ENCODE measurements at regions not wholly inside any gene's neighbourhood (a gene's known extent, or its start where the extent isn't known, plus 50 kb on each side); places are given as distances from the start of the nearest gene placed in this dataset.

DNA sequence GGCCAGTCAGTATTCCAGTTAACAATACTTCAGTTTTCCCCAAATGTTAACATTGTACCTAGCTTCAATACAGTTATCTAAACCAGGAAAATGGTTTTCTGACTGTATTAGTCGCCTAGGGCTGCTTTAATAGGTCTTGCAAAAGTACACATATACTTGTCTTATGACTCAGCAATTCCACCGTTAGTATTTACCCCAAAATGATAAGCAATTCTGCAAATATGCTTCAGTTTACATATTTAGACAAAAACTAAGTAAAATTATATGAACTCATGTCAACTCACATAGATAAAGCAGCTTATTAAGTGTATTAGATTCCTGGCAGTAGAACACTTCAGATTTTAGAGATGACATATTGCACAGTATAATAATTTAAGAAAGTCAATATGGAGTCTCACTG is 363.3 kb downstream of the ARL4A start:
- Histone ChIP-seq H3K36me3 (ENCODE audit: control insufficient read depth, insufficient read depth, low read length) (no peaks in the 10 kb centered on the region), H3K4me1 (ENCODE audit: control insufficient read depth, insufficient read depth, low read length) (no peaks in the 10 kb centered on the region), H3K27ac (ENCODE audit: insufficient read depth, low read depth, low read length, poor library complexity, severe bottlenecking) (no peak overlapping the region), H3K4me3 (ENCODE audit: insufficient read depth, low read depth, low read length) (no peak overlapping the region), H3K27me3 (ENCODE audit: control insufficient read depth, insufficient read depth, low read length, poor library complexity, severe bottlenecking) (no peaks in the 10 kb centered on the region), H3K9me3 (ENCODE audit: control insufficient read depth, low read length) (no peaks in the 10 kb centered on the region)
- 93 to 100% methylated on average over 2 of the region's 2 CpGs for WGBS, 2 experiments

DNA sequence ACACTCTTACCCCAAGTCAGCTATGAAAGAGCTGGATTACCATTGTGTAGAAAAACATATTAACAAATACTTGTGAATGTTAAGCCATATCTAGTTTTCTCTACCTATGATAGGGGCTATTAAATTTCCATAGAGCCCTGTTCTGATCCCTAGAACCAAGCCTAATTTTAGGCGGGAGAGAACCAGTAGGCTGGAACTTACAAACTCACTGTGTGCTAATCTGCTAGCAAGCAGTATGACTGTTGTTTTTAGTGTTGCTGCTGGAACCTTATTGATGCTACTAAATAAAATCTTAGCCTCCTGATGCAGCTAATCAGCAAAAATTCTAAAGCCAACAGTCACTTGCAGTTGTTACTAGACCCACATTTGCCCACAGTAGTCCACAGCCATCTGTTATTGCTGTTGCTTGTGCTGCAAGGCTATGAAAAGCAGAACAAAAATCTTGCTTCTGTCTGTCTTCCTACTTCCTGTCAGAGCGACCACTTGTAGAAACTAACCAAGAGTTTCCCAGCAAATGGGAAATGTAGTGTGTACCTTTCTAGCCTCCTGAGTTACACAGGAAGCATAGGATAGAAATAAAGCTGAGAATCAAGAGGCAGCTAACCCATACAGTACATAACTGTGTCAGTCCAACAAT is 368.4 kb downstream of the ARL4A start:
- Histone ChIP-seq H3K9me3 (ENCODE audit: control insufficient read depth, low read length) (no peaks in the 10 kb centered on the region), H3K4me3 (ENCODE audit: insufficient read depth, low read depth, low read length) (no peak overlapping the region), H3K4me1 (ENCODE audit: control insufficient read depth, insufficient read depth, low read length) (no peaks in the 10 kb centered on the region), H3K27ac (ENCODE audit: insufficient read depth, low read depth, low read length, poor library complexity, severe bottlenecking) (no peak overlapping the region), H3K27me3 (ENCODE audit: control insufficient read depth, insufficient read depth, low read length, poor library complexity, severe bottlenecking) (no peaks in the 10 kb centered on the region), H3K36me3 (ENCODE audit: control insufficient read depth, insufficient read depth, low read length) (no peaks in the 10 kb centered on the region)
- WGBS, 2 experiments = 90 to 94% methylated on average over 2 of the region's 2 CpGs

DNA sequence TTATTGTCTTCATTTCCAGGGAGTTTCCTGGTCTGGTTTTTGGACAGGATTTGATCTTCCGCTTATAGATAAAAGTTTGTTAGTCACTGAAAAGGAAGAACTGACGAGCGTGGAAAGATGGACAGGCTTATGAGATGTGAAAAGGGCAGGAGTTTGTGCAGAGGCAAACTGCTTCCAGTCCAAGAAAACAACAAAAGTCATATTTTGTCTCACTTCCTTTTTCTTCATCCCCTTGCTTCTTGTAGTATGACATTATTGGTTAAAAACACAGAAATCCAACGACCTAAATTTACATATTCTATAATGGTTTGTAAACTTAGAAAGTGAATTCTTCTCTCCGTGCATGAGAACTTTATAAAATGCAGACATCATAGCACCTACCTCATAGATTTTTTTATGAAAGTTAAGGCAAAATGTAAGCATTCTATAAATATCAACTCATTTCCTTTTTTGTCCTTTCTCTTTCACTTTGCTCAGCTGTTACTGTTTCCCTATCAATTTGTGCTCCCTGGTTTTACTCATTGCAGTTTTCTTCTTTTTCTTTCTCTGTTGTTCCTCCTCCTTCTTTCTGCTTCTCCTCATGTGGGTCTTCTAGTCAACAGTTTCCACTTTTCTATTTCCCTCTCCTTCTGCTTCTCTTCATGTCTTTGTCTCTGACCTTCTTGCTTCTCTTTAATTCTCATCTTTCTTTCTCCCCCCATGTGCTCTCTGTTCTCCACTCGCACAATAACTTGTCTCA is 370.2 kb downstream of the ARL4A start:
- Histone ChIP-seq H3K27me3 (ENCODE audit: control insufficient read depth, insufficient read depth, low read length, poor library complexity, severe bottlenecking) (no peaks in the 10 kb centered on the region), H3K9me3 (ENCODE audit: control insufficient read depth, low read length) (no peaks in the 10 kb centered on the region)
- 91 to 94% methylated on average over 4 to 5 of the region's 6 CpGs for WGBS, 2 experiments

DNA sequence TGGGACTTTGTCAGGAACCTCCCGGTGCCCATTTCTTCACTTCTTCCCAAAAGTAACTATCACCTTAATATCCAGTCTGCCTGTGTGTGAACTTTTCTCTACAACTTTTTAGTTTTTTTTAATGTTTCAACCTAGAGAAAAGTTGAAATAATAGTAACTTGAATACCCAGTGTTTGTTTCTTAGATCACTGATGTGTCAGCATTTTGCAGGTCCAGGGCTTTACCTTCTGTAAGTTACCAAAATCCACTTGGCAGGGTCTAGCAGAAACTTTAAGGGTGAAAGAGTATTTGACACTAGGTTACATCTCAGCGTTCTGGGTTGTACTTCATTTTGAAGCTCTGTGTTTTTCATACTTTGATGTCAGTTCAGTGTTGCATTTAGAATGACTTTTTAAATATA is 372.7 kb downstream of the ARL4A start:
- no peak overlapping the region for H3K4me3 ChIP-seq (ENCODE audit: insufficient read depth, low read depth, low read length)
- WGBS, 2 experiments = 89 to 93% methylated on average over 1 to 2 of the region's 2 CpGs

More for the DNA sequence above, 370.2 kb downstream of the ARL4A start:
- H3K4me1 ChIP-seq (ENCODE audit: control insufficient read depth, insufficient read depth, low read length) = no peaks in the 10 kb centered on the region
- H3K27ac ChIP-seq (ENCODE audit: insufficient read depth, low read depth, low read length, poor library complexity, severe bottlenecking) = no peak overlapping the region
- no peak overlapping the region for H3K4me3 ChIP-seq (ENCODE audit: insufficient read depth, low read depth, low read length)
- H3K36me3 ChIP-seq (ENCODE audit: control insufficient read depth, insufficient read depth, low read length) = no peaks in the 10 kb centered on the region

DNA sequence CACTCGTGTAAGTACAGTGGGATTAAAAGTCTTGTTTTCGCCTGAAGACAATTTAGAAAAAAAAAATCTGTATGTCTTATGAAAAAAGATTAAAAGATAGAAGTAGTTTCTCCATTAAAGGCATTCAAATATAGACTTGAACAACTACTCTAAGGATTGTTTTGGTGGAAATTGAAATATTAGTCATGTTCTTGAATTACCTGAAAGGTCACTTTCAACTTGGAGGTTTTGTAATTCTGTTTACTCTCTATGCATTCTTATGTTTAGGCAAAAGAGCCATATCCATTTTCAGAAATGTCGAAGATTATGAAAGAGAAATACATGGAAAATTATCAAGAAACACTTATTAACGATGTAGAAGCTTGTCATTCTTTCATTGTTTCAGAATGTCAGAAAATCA is 373.7 kb downstream of the ARL4A start:
- H3K27me3 ChIP-seq (ENCODE audit: control insufficient read depth, insufficient read depth, low read length, poor library complexity, severe bottlenecking) = no peaks in the 10 kb centered on the region

More for the DNA sequence above, 372.7 kb downstream of the ARL4A start:
- no peaks in the 10 kb centered on the region for H3K4me1 ChIP-seq (ENCODE audit: control insufficient read depth, insufficient read depth, low read length)
- no peaks in the 10 kb centered on the region for H3K27me3 ChIP-seq (ENCODE audit: control insufficient read depth, insufficient read depth, low read length, poor library complexity, severe bottlenecking)
- H3K9me3 ChIP-seq (ENCODE audit: control insufficient read depth, low read length) = no peaks in the 10 kb centered on the region
- H3K27ac ChIP-seq (ENCODE audit: insufficient read depth, low read depth, low read length, poor library complexity, severe bottlenecking) = no peak overlapping the region
- H3K36me3 ChIP-seq (ENCODE audit: control insufficient read depth, insufficient read depth, low read length) = no peaks in the 10 kb centered on the region

DNA sequence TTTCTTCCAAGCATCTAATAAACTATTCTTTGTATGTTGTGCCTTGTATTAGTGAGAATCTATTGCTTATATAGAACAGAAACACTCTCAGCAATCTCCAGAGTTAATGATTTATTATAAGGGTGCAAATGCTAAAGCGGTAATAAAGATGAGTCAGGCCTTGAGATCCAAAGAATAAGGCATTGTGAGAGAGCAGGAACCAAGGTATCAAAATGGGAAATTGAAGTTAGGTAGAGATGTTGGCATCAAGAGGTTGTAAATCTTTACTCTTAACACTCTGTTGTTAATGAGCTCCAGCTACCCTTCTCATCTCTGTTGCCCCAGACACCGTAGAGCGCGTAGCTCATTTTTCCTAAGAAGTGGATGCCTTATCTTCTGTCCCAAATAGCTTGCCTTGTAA is 375.2 kb downstream of the ARL4A start:
- no peaks in the 10 kb centered on the region for H3K4me1 ChIP-seq (ENCODE audit: control insufficient read depth, insufficient read depth, low read length)
- no peaks in the 10 kb centered on the region for H3K27me3 ChIP-seq (ENCODE audit: control insufficient read depth, insufficient read depth, low read length, poor library complexity, severe bottlenecking)
- H3K27ac ChIP-seq (ENCODE audit: insufficient read depth, low read depth, low read length, poor library complexity, severe bottlenecking) = no peak overlapping the region
- H3K36me3 ChIP-seq (ENCODE audit: control insufficient read depth, insufficient read depth, low read length) = no peaks in the 10 kb centered on the region
- no peak overlapping the region for H3K4me3 ChIP-seq (ENCODE audit: insufficient read depth, low read depth, low read length)
- no peaks in the 10 kb centered on the region for H3K9me3 ChIP-seq (ENCODE audit: control insufficient read depth, low read length)
- 96 to 97% methylated on average over 4 of the region's 4 CpGs for WGBS, 2 experiments

More for the DNA sequence above, 373.7 kb downstream of the ARL4A start:
- H3K4me1 ChIP-seq (ENCODE audit: control insufficient read depth, insufficient read depth, low read length) = no peaks in the 10 kb centered on the region
- 90 to 98% methylated on average over 3 to 4 of the region's 4 CpGs for WGBS, 2 experiments
- H3K4me3 ChIP-seq (ENCODE audit: insufficient read depth, low read depth, low read length) = no peak overlapping the region
- H3K9me3 ChIP-seq (ENCODE audit: control insufficient read depth, low read length) = no peaks in the 10 kb centered on the region
- no peak overlapping the region for H3K27ac ChIP-seq (ENCODE audit: insufficient read depth, low read depth, low read length, poor library complexity, severe bottlenecking)
- H3K36me3 ChIP-seq (ENCODE audit: control insufficient read depth, insufficient read depth, low read length) = no peaks in the 10 kb centered on the region

DNA sequence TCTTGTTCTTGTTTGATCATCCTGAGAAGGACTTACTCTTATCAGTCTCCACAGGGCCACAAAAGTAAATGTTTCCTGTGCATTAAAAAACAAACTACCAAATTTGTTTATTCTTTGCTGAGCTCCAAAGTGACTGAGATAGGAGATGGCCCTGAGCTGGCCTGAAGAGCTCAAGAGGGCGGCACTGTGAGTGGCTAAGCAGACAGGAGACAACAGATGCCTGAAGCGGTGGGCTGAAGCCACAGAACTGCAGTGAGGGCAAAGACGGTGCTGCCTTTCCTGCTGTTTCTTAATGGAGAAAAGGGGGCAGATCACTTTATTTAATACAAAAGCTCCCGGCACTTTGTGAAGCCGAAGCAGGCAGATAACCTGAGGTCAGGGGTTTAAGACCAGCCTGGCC is 379.6 kb downstream of the ARL4A start:
- WGBS, 2 experiments = 59 to 61% methylated on average over 5 of the region's 5 CpGs
- Histone ChIP-seq H3K27me3 (ENCODE audit: control insufficient read depth, insufficient read depth, low read length, poor library complexity, severe bottlenecking) (no peaks in the 10 kb centered on the region), H3K4me3 (ENCODE audit: insufficient read depth, low read depth, low read length) (no peak overlapping the region), H3K4me1 (ENCODE audit: control insufficient read depth, insufficient read depth, low read length) (no peaks in the 10 kb centered on the region), H3K9me3 (ENCODE audit: control insufficient read depth, low read length) (no peaks in the 10 kb centered on the region), H3K36me3 (ENCODE audit: control insufficient read depth, insufficient read depth, low read length) (no peaks in the 10 kb centered on the region), H3K27ac (ENCODE audit: insufficient read depth, low read depth, low read length, poor library complexity, severe bottlenecking) (no peak overlapping the region)

DNA sequence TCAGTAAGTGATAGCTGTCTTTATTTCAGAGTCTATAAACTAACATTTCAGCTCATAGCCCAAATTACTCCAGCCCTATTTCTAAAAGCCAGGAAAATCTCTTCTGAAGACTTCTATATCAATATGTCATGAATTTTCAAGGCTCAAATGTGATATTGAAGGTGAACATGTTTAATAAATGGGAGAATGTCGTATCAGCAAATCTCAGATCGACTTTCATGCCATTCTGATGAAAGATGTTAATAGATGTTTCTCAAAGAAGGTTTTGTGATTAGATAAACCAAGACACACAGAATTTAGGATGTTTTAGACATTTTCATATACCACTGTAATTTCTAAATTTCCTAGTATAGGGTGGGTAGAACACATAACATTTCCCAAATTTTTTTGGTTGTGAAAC is 380.6 kb downstream of the ARL4A start:
- Histone ChIP-seq H3K27ac (ENCODE audit: insufficient read depth, low read depth, low read length, poor library complexity, severe bottlenecking) (no peak overlapping the region), H3K36me3 (ENCODE audit: control insufficient read depth, insufficient read depth, low read length) (no peaks in the 10 kb centered on the region), H3K4me3 (ENCODE audit: insufficient read depth, low read depth, low read length) (no peak overlapping the region), H3K27me3 (ENCODE audit: control insufficient read depth, insufficient read depth, low read length, poor library complexity, severe bottlenecking) (no peaks in the 10 kb centered on the region), H3K4me1 (ENCODE audit: control insufficient read depth, insufficient read depth, low read length) (no peaks in the 10 kb centered on the region), H3K9me3 (ENCODE audit: control insufficient read depth, low read length) (no peaks in the 10 kb centered on the region)
- 96% methylated on average over 2 of the region's 2 CpGs for WGBS, 2 experiments

DNA sequence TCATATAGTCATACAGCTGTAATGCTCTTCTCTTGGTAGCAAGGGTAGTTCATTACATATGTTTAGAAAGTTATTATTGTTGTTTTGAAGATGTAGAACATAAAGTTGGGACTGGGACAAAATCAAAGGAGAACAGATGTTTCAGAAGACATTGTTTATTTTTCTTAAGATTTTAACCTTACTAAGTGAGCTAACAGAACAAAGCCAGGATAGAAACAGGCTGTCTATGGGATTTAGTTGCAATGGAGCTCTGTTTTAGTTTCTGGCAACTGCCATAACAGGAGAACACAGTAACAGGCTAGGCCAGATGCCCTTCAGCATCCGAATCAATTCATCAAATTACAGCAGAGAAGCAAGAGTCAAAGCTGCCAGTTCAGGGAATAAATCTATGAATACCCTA is 382.4 kb downstream of the ARL4A start:
- Histone ChIP-seq H3K27ac (ENCODE audit: insufficient read depth, low read depth, low read length, poor library complexity, severe bottlenecking) (no peak overlapping the region), H3K27me3 (ENCODE audit: control insufficient read depth, insufficient read depth, low read length, poor library complexity, severe bottlenecking) (no peaks in the 10 kb centered on the region), H3K4me1 (ENCODE audit: control insufficient read depth, insufficient read depth, low read length) (no peaks in the 10 kb centered on the region), H3K4me3 (ENCODE audit: insufficient read depth, low read depth, low read length) (no peak overlapping the region), H3K9me3 (ENCODE audit: control insufficient read depth, low read length) (no peaks in the 10 kb centered on the region), H3K36me3 (ENCODE audit: control insufficient read depth, insufficient read depth, low read length) (no peaks in the 10 kb centered on the region)
- WGBS, 2 experiments = 88 to 96% methylated on average over 1 of the region's 1 CpG

DNA sequence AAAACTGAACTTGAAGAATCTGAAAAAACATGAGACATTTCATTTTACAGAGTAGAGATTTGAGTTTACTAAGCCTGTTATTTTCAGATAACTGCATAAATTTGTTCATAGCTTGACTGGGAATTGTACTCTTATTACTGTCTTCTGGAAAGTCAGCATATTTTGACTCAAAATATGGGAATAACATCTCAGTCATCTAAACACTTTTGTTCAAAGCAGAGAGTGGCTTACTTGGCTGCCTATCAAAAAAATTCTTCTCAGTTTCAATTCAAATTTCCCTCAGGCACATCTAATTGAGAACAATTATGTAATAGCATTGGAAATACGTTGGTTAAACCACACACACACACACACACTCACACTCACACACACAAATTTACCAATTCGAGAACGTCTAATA is 384.6 kb downstream of the ARL4A start:
- Histone ChIP-seq H3K4me1 (ENCODE audit: control insufficient read depth, insufficient read depth, low read length) (no peaks in the 10 kb centered on the region), H3K27me3 (ENCODE audit: control insufficient read depth, insufficient read depth, low read length, poor library complexity, severe bottlenecking) (no peaks in the 10 kb centered on the region), H3K36me3 (ENCODE audit: control insufficient read depth, insufficient read depth, low read length) (no peaks in the 10 kb centered on the region), H3K9me3 (ENCODE audit: control insufficient read depth, low read length) (no peaks in the 10 kb centered on the region), H3K4me3 (ENCODE audit: insufficient read depth, low read depth, low read length) (no peak overlapping the region), H3K27ac (ENCODE audit: insufficient read depth, low read depth, low read length, poor library complexity, severe bottlenecking) (no peak overlapping the region)
- WGBS, 2 experiments = 90% methylated on average over 3 of the region's 3 CpGs; no CpG with 5 or more reads in 1 of the 2 experiments
